H1 (cell line): ENCODE measurements at regions not wholly inside any gene's neighbourhood (a gene's known extent, or its start where the extent isn't known, plus 50 kb on each side); places are given as distances from the start of the nearest gene placed in this dataset.

Experiments
- EP300 ChIP-seq, 2 experiments: IDR thresholded peaks; 1 replicate in 1 of 2; 2 replicates in 1 of 2; pipeline ENCODE4 v1.6.1; 2011 to 2012; ENCODE audit warnings: low read depth in 2 of 2, low read length in 2 of 2, mild to moderate bottlenecking in 2 of 2, borderline replicate concordance in 1 of 2, inconsistent platforms in 1 of 2, moderate library complexity in 1 of 2
- GTF2F1 ChIP-seq: IDR thresholded peaks from 2 replicates; pipeline ENCODE4 v1.6.1; 2012; ENCODE audit warnings: low read depth, low read length, improper control_type of control experiment, borderline replicate concordance
- JUN ChIP-seq: IDR thresholded peaks from 2 replicates; pipeline ENCODE4 v1.6.1; 2011; ENCODE audit warnings: low read depth, mild to moderate bottlenecking, improper control_type of control experiment, low read length
- MAX ChIP-seq: IDR thresholded peaks from 2 replicates; pipeline ENCODE4 v1.6.1; 2012; ENCODE audit warnings: inconsistent platforms
- RNF2 ChIP-seq: fragments of 200-900, 300-1000 bp; sonication (generic); IDR thresholded peaks from 2 replicates; pipeline ENCODE4 v1.7.1; 2016; ENCODE audit warnings: borderline replicate concordance, low read depth, mild to moderate bottlenecking, antibody characterized with exemption, low read length; ENCODE audit not compliant: poor library complexity, severe bottlenecking; ENCODE audit errors: missing control alignments
- SAP30 ChIP-seq: fragments of 300-600 bp; sonication (generic); IDR thresholded peaks from 2 replicates; pipeline ENCODE4 v1.7.1; 2012; ENCODE audit warnings: low read length, moderate library complexity, mild to moderate bottlenecking, inconsistent platforms; ENCODE audit not compliant: insufficient read depth, insufficient replicate concordance
- SRF ChIP-seq: IDR thresholded peaks from 2 replicates; pipeline ENCODE4 v1.6.1; 2011; ENCODE audit warnings: mild to moderate bottlenecking, low read depth, low read length, moderate library complexity

- no peak for TF ChIP-seq GTF2F1
- TF ChIP-seq EP300 (IDR thresholded peaks at IDR 0.05; ENCODE audit: borderline replicate concordance in 1 of 2, low read depth in 2 of 2, low read length in 2 of 2) = no peak
- TF ChIP-seq SAP30 = no peak
- no peak for TF ChIP-seq JUN
- no peak for TF ChIP-seq SRF
- TF ChIP-seq MAX = no peak
- no peak for TF ChIP-seq RNF2
Observed at GRCh38 chr15:96390986-96391385, 60.5 kb downstream of the NR2F2 start (continued).
